H9 (cell line): ENCODE measurements at regions not wholly inside any gene's neighbourhood (a gene's known extent, or its start where the extent isn't known, plus 50 kb on each side); places are given as distances from the start of the nearest gene placed in this dataset.

ENCODE experiments used
- DNase-seq: peaks from one replicate; pipeline ENCODE4 v3.0.0-alpha.2; 2017
- H2AFZ ChIP-seq: one replicate; pipeline ENCODE4 v1.6.1; 2013; ENCODE audit warnings: mild to moderate bottlenecking, low read length, control low read depth, moderate library complexity
- H2AK5ac ChIP-seq: 2 replicates; pipeline ENCODE4 v1.6.1; 2013; ENCODE audit warnings: low read length, control low read depth, mixed read lengths; ENCODE audit not compliant: insufficient read length
- H2BK120ac ChIP-seq: one replicate; pipeline ENCODE4 v1.6.1; 2013; ENCODE audit warnings: low read depth, mild to moderate bottlenecking, low read length, control low read depth, inconsistent platforms; ENCODE audit not compliant: poor library complexity, severe bottlenecking
- H2BK12ac ChIP-seq: 2 replicates; pipeline ENCODE4 v1.6.1; 2013; ENCODE audit warnings: low read length, control low read depth, mixed read lengths, low read depth; ENCODE audit not compliant: insufficient read length
- H2BK15ac ChIP-seq: 2 replicates; pipeline ENCODE4 v1.6.1; 2013; ENCODE audit warnings: low read depth, low read length, control low read depth
- H2BK20ac ChIP-seq: one replicate; pipeline ENCODE4 v1.6.1; 2013; ENCODE audit warnings: low read depth, mild to moderate bottlenecking, low read length, control low read depth, inconsistent platforms; ENCODE audit not compliant: poor library complexity, severe bottlenecking
- H2BK5ac ChIP-seq: 2 replicates; pipeline ENCODE4 v1.6.1; 2013; ENCODE audit warnings: low read length, control low read depth, mixed read lengths; ENCODE audit not compliant: insufficient read length
- H3K14ac ChIP-seq: 2 replicates; pipeline ENCODE4 v1.6.1; 2013; ENCODE audit warnings: low read length, control low read depth; ENCODE audit not compliant: insufficient read depth
- H3K18ac ChIP-seq: 2 replicates; pipeline ENCODE4 v1.6.1; 2013; ENCODE audit warnings: low read depth, mild to moderate bottlenecking, mixed read lengths, low read length, control low read depth; ENCODE audit not compliant: insufficient read length
- H3K23ac ChIP-seq: 2 replicates; pipeline ENCODE4 v1.6.1; 2013; ENCODE audit warnings: low read length, control low read depth, mixed read lengths, low read depth; ENCODE audit not compliant: insufficient read length
- H3K23me2 ChIP-seq: 2 replicates; pipeline ENCODE4 v1.6.1; 2013; ENCODE audit warnings: low read depth, mild to moderate bottlenecking, mixed read lengths, low read length, control low read depth; ENCODE audit not compliant: insufficient read length, poor library complexity, severe bottlenecking
- H3K27ac ChIP-seq: 2 replicates; pipeline ENCODE4 v1.5.1; 2013; ENCODE audit warnings: low read length, control low read depth, mixed read lengths, low read depth; ENCODE audit not compliant: insufficient read length
- H3K27me3 ChIP-seq: 2 replicates; pipeline ENCODE4 v1.6.1; 2013; ENCODE audit warnings: low read length, control low read depth, inconsistent platforms; ENCODE audit not compliant: insufficient read depth
- H3K4ac ChIP-seq: 2 replicates; pipeline ENCODE4 v1.6.1; 2013; ENCODE audit warnings: low read depth, mild to moderate bottlenecking, control low read depth, inconsistent platforms, low read length, moderate library complexity
- H3K4me1 ChIP-seq: 2 replicates; pipeline ENCODE4 v1.6.1; 2013; ENCODE audit warnings: low read length, control low read depth, inconsistent platforms; ENCODE audit not compliant: insufficient read depth
- H3K4me2 ChIP-seq: 2 replicates; pipeline ENCODE4 v1.6.1; 2013; ENCODE audit warnings: low read length, control low read depth, mixed read lengths; ENCODE audit not compliant: insufficient read length, insufficient read depth
- H3K56ac ChIP-seq: 2 replicates; pipeline ENCODE4 v1.6.1; 2013; ENCODE audit warnings: low read depth, mild to moderate bottlenecking, mixed read lengths, low read length, control low read depth; ENCODE audit not compliant: insufficient read length
- H3K79me1 ChIP-seq: 2 replicates; pipeline ENCODE4 v1.6.1; 2013; ENCODE audit warnings: low read depth, mild to moderate bottlenecking, moderate library complexity, low read length, control low read depth, inconsistent platforms; ENCODE audit not compliant: insufficient read depth, poor library complexity, severe bottlenecking
- H3K79me2 ChIP-seq: 2 replicates; pipeline ENCODE4 v1.6.1; 2013; ENCODE audit warnings: low read length, control low read depth, inconsistent platforms; ENCODE audit not compliant: insufficient read depth
- H3K9ac ChIP-seq: 2 replicates; pipeline ENCODE4 v1.6.1; 2013; ENCODE audit warnings: low read length, control low read depth, mixed read lengths; ENCODE audit not compliant: insufficient read length; ENCODE audit errors: extremely low read depth
- H3K9me3 ChIP-seq: one replicate; pipeline ENCODE4 v1.6.1; 2013; ENCODE audit warnings: low read depth, low read length, inconsistent platforms; ENCODE audit not compliant: control insufficient read depth
- H3T11ph ChIP-seq: one replicate; pipeline ENCODE4 v1.6.1; 2013; ENCODE audit warnings: mild to moderate bottlenecking, low read length, control low read depth, inconsistent platforms
- H4K20me1 ChIP-seq: one replicate; pipeline ENCODE4 v1.6.1; 2013; ENCODE audit not compliant: control insufficient read depth, insufficient read length, insufficient read depth
- H4K5ac ChIP-seq: 2 replicates; pipeline ENCODE4 v1.6.1; 2013; ENCODE audit warnings: low read depth, mild to moderate bottlenecking, mixed read lengths, low read length, control low read depth; ENCODE audit not compliant: insufficient read length
- H4K8ac ChIP-seq: replicated peaks from 2 replicates; pipeline ENCODE4 v1.6.1; 2013; ENCODE audit warnings: low read length, control low read depth, mixed read lengths, low read depth; ENCODE audit not compliant: insufficient read length
- H4K91ac ChIP-seq: 2 replicates; pipeline ENCODE4 v1.6.1; 2013; ENCODE audit warnings: low read depth, mild to moderate bottlenecking, moderate library complexity, mixed read lengths, low read length, control low read depth; ENCODE audit not compliant: insufficient read length
- H3K27ac Mint-ChIP-seq, 3 experiments: 2 replicates in 2 of 3; 3 replicates in 1 of 3; pipeline ENCODE4 v1.8.0; 2020 to 2021; ENCODE audit warnings: mixed read lengths in 3 of 3, mild to moderate bottlenecking in 1 of 3, moderate library complexity in 1 of 3
- H3K27me3 Mint-ChIP-seq: 2 replicates; pipeline ENCODE4 v1.8.0; 2021; ENCODE audit warnings: low read depth, mild to moderate bottlenecking, moderate library complexity, mixed read lengths
- H3K36me3 Mint-ChIP-seq, 3 experiments: 2 replicates in 2 of 3; 3 replicates in 1 of 3; pipeline ENCODE4 v1.8.0; 2020 to 2021; ENCODE audit warnings: low read depth in 3 of 3, mixed read lengths in 3 of 3; ENCODE audit not compliant: insufficient read depth in 1 of 3
- H3K4me1 Mint-ChIP-seq, 2 experiments: 2 replicates each; pipeline ENCODE4 v1.8.0; 2020; ENCODE audit warnings: mixed read lengths in 2 of 2
- H3K4me3 Mint-ChIP-seq, 2 experiments: 2 replicates in 1 of 2; 3 replicates in 1 of 2; pipeline ENCODE4 v1.8.0; 2020 to 2021; ENCODE audit warnings: mild to moderate bottlenecking in 2 of 2, mixed read lengths in 2 of 2, moderate library complexity in 1 of 2
- H3K9me3 Mint-ChIP-seq, 2 experiments: 2 replicates in 1 of 2; 3 replicates in 1 of 2; pipeline ENCODE4 v1.8.0; 2020; ENCODE audit warnings: mild to moderate bottlenecking in 2 of 2, mixed read lengths in 2 of 2, moderate library complexity in 1 of 2
- CTCF ChIP-seq: fragments of 200-600 bp; sonication (generic); conservative IDR thresholded peaks from 3 replicates; pipeline ENCODE4 v1.8.0; 2021; ENCODE audit warnings: antibody characterized with exemption, mild to moderate bottlenecking
- WGBS: extraction: QIAGEN DNeasy Blood & Tissue Kit; methylation state at CpG from one replicate; pipeline ENCODE4 v1.1.7; 2013; ENCODE audit warnings: missing lambda C conversion rate, low lambda C conversion rate, mixed read lengths; ENCODE audit not compliant: insufficient read length; ENCODE audit errors: extremely low coverage; 5-methylcytosine and 5-hydroxymethylcytosine counted together

DNA sequence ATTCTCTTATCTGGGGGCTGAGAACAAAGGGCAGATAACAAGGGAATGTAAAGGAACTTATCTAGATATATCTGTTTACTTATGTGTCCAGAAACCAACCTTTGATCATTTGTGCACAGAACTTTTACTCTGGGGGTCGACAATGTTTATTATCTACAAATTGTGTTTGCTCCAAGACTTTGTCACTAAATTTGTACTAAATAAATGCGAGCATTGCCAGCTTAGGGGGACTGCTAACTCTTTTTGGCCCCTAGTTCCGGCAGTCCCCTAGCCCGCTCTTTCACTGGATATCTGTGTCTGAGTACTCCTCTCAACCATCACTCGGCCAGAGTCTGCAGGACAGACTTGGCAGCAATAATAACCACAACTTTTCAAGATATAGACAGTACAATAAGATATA is 88.2 kb downstream of the FSCB start:
- Histone ChIP-seq H3K79me2 (no peaks in the 10 kb centered on the region), H3K9me3 (no peaks in the 10 kb centered on the region), H2BK15ac (no peak overlapping the region), H3K18ac (no peak overlapping the region), H2BK5ac (no peak overlapping the region), H3K56ac (no peak overlapping the region), H4K20me1 (no peaks in the 10 kb centered on the region), H2BK120ac (no peak overlapping the region), H2AK5ac (no peak overlapping the region), H3K79me1 (no peaks in the 10 kb centered on the region), H2BK20ac (no peak overlapping the region), H3K4me1 (no peaks in the 10 kb centered on the region), H4K91ac (no peak overlapping the region), H3K23me2 (no peaks in the 10 kb centered on the region), H4K8ac (no peak overlapping the region), H2AFZ (no peak overlapping the region), H3T11ph (no peak overlapping the region), H3K14ac (no peak overlapping the region), H3K23ac (no peak overlapping the region), H3K9ac (no peak overlapping the region), H2BK12ac (no peak overlapping the region), H3K27me3 (no peaks in the 10 kb centered on the region), H4K5ac (no peak overlapping the region), H3K4me2 (no peak overlapping the region), H3K27ac (no peak overlapping the region), H3K4ac (no peak overlapping the region)
- Mint-ChIP-seq H3K4me1 (no peaks in the 10 kb centered on the region), H3K4me3 (no peak overlapping the region), H3K36me3 (peaks cover 0 to 18% (median 8%) of the 10 kb centered on the region in 3 experiments; a peak in 5 of 7 replicates), H3K27me3 (peaks cover 2% of the 10 kb centered on the region; the same call in 1 of the 2 replicates), H3K27ac (no peak overlapping the region), H3K9me3 (peaks cover 17 to 32% of the 10 kb centered on the region in 2 experiments)
- no peak for TF ChIP-seq CTCF
- no peak for DNase-seq
- WGBS, result no CpG with 5 or more reads among the region's 5 CpGs
